OCI-LY7 (cell line): ENCODE measurements at regions not wholly inside any gene's neighbourhood (a gene's known extent, or its start where the extent isn't known, plus 50 kb on each side); places are given as distances from the start of the nearest gene placed in this dataset.

Source experiments
- CTCF ChIP-seq: fragments of 200-600 bp; sonication (generic); conservative IDR thresholded peaks from 2 replicates; pipeline ENCODE4 v1.5.1; 2014; ENCODE audit warnings: mild to moderate bottlenecking, antibody characterized with exemption, low read length, moderate library complexity, mixed read lengths
- EZH2phosphoT487 ChIP-seq: fragments of 200-600 bp; sonication (generic); IDR thresholded peaks from 2 replicates; pipeline ENCODE4 v1.6.1; 2018; ENCODE audit warnings: low read depth, borderline replicate concordance, mild to moderate bottlenecking, mixed run types, antibody characterized with exemption, low read length, moderate library complexity, mixed read lengths

- TF ChIP-seq CTCF (no peak), EZH2phosphoT487 (no peak)
These were observed 981.2 kb downstream of the BCL11A start for GRCh38 chr2:59572227-59572626.
